HEK293 (cell line): ENCODE measurements at regions not wholly inside any gene's neighbourhood (a gene's known extent, or its start where the extent isn't known, plus 50 kb on each side); places are given as distances from the start of the nearest gene placed in this dataset.

ENCODE experiments used
- CTCF ChIA-PET: fragments of 350-600 bp; formaldehyde crosslinking; extraction: SDS; loops from one replicate; lab custom pipeline; 2021; ENCODE audit warnings: antibody characterized with exemption; lab: Yijun Ruan, JAX
- POLR2A ChIA-PET: fragments of 300-600 bp; formaldehyde crosslinking; extraction: SDS; loops from one replicate; lab custom pipeline; 2020; ENCODE audit warnings: antibody characterized with exemption, inconsistent platforms; lab: Yijun Ruan, JAX
- H3K27ac ChIP-seq: fragments of 200-500 bp; sonication (Bioruptor generic); 2 replicates; pipeline ENCODE4 v1.5.1; 2014; ENCODE audit warnings: low read depth, low read length, control low read depth, inconsistent platforms; ENCODE audit errors: extremely low read depth
- H3K36me3 ChIP-seq, 2 experiments: fragments of 200-500 bp in 1 of 2; sonication (Bioruptor generic) in 1 of 2; 1 replicate in 1 of 2; 2 replicates in 1 of 2; pipeline ENCODE4 v1.5.1; 2014 to 2017; ENCODE audit warnings: inconsistent platforms in 2 of 2, low read length in 2 of 2; ENCODE audit not compliant: control insufficient read depth in 2 of 2, insufficient read depth in 1 of 2
- H3K4me1 ChIP-seq: fragments of 200-500 bp; sonication (Bioruptor generic); 2 replicates; pipeline ENCODE4 v1.5.1; 2014; ENCODE audit warnings: mild to moderate bottlenecking, low read length, inconsistent platforms; ENCODE audit not compliant: control insufficient read depth, insufficient read depth
- H3K4me3 ChIP-seq: 2 replicates; pipeline ENCODE4 v1.5.1; 2011; ENCODE audit warnings: low read depth, mild to moderate bottlenecking, control low read depth, low read length, moderate library complexity
- H3K9me3 ChIP-seq: fragments of 200-500 bp; sonication (Bioruptor generic); 2 replicates; pipeline ENCODE4 v1.5.1; 2014; ENCODE audit warnings: low read depth, low read length, inconsistent platforms; ENCODE audit not compliant: control insufficient read depth, insufficient read depth
- FEZF1 ChIP-seq: fragments of 450-650 bp; formaldehyde crosslinking; IDR thresholded peaks from 2 replicates; pipeline ENCODE4 v1.5.1; 2016; ENCODE audit warnings: missing biosample characterization, missing genetic modification characterization
- GLIS2 ChIP-seq: fragments of 450-650 bp; formaldehyde crosslinking; IDR thresholded peaks from 2 replicates; pipeline ENCODE4 v1.5.1; 2016; ENCODE audit warnings: missing biosample characterization, missing genetic modification characterization
- MZF1 ChIP-seq: fragments of 450-650 bp; formaldehyde crosslinking; IDR thresholded peaks from 2 replicates; pipeline ENCODE4 v1.5.1; 2017; ENCODE audit warnings: missing biosample characterization, missing genetic modification characterization, borderline replicate concordance
- OSR2 ChIP-seq: fragments of 450-650 bp; formaldehyde crosslinking; IDR thresholded peaks from 2 replicates; pipeline ENCODE4 v1.5.1; 2016; ENCODE audit warnings: missing biosample characterization, missing genetic modification characterization
- PRDM1 ChIP-seq: fragments of 450-650 bp; formaldehyde crosslinking; IDR thresholded peaks from 2 replicates; pipeline ENCODE4; 2016; ENCODE audit warnings: missing biosample characterization, missing genetic modification characterization
- ZBTB17 ChIP-seq: fragments of 450-650 bp; formaldehyde crosslinking; IDR thresholded peaks from 2 replicates; pipeline ENCODE4 v1.5.1; 2016; ENCODE audit warnings: missing biosample characterization, missing genetic modification characterization
- ZBTB49 ChIP-seq: fragments of 450-650 bp; formaldehyde crosslinking; IDR thresholded peaks from 2 replicates; pipeline ENCODE4 v1.5.1; 2016; ENCODE audit warnings: missing biosample characterization, missing genetic modification characterization, low read depth
- ZNF175 ChIP-seq: fragments of 450-650 bp; formaldehyde crosslinking; IDR thresholded peaks from 2 replicates; pipeline ENCODE4 v1.5.1; 2016; ENCODE audit warnings: missing biosample characterization, missing genetic modification characterization
- ZNF26 ChIP-seq: fragments of 450-650 bp; formaldehyde crosslinking; IDR thresholded peaks from 2 replicates; pipeline ENCODE4 v1.5.1; 2016; ENCODE audit warnings: missing biosample characterization, missing genetic modification characterization
- ZNF335 ChIP-seq: fragments of 450-650 bp; formaldehyde crosslinking; conservative IDR thresholded peaks from 2 replicates; pipeline ENCODE4 v1.5.1; 2016; ENCODE audit warnings: missing biosample characterization, missing genetic modification characterization
- ZNF366 ChIP-seq: fragments of 450-650 bp; formaldehyde crosslinking; conservative IDR thresholded peaks from 2 replicates; pipeline ENCODE4 v1.5.1; 2016; ENCODE audit warnings: missing biosample characterization, missing genetic modification characterization
- ZNF398 ChIP-seq: fragments of 450-650 bp; formaldehyde crosslinking; IDR thresholded peaks from 2 replicates; pipeline ENCODE4 v1.5.1; 2017; ENCODE audit warnings: missing biosample characterization, missing genetic modification characterization
- ZNF473 ChIP-seq: fragments of 450-650 bp; formaldehyde crosslinking; IDR thresholded peaks from 2 replicates; pipeline ENCODE4 v1.5.1; 2017; ENCODE audit warnings: missing biosample characterization, missing genetic modification characterization
- ZNF501 ChIP-seq: fragments of 450-650 bp; formaldehyde crosslinking; IDR thresholded peaks from 2 replicates; pipeline ENCODE4 v1.5.1; 2016; ENCODE audit warnings: missing biosample characterization, missing genetic modification characterization
- ZNF510 ChIP-seq: fragments of 450-650 bp; formaldehyde crosslinking; IDR thresholded peaks from 2 replicates; pipeline ENCODE4 v1.5.1; 2018; ENCODE audit warnings: mild to moderate bottlenecking, missing genetic modification characterization, missing biosample characterization; ENCODE audit not compliant: insufficient replicate concordance
- ZNF518A ChIP-seq: fragments of 450-650 bp; formaldehyde crosslinking; conservative IDR thresholded peaks from 2 replicates; pipeline ENCODE4 v1.5.1; 2016; ENCODE audit warnings: low read depth, missing biosample characterization, missing genetic modification characterization
- ZNF548 ChIP-seq: fragments of 450-650 bp; formaldehyde crosslinking; IDR thresholded peaks from 2 replicates; pipeline ENCODE4 v1.5.1; 2016; ENCODE audit warnings: missing biosample characterization, missing genetic modification characterization
- ZNF555 ChIP-seq: fragments of 450-650 bp; formaldehyde crosslinking; conservative IDR thresholded peaks from 2 replicates; pipeline ENCODE4 v1.5.1; 2017; ENCODE audit warnings: missing biosample characterization, mild to moderate bottlenecking, missing genetic modification characterization, inconsistent platforms
- ZNF629 ChIP-seq: fragments of 450-650 bp; formaldehyde crosslinking; IDR thresholded peaks from 2 replicates; pipeline ENCODE4 v1.5.1; 2017; ENCODE audit warnings: missing biosample characterization, missing genetic modification characterization
- ZNF707 ChIP-seq: fragments of 450-650 bp; formaldehyde crosslinking; IDR thresholded peaks from 2 replicates; pipeline ENCODE4 v1.5.1; 2016; ENCODE audit warnings: missing biosample characterization, missing genetic modification characterization
- ZNF768 ChIP-seq: fragments of 450-650 bp; formaldehyde crosslinking; IDR thresholded peaks from 2 replicates; pipeline ENCODE4 v1.5.1; 2018; ENCODE audit warnings: missing biosample characterization, mild to moderate bottlenecking, missing genetic modification characterization
- ZNF843 ChIP-seq: fragments of 450-650 bp; formaldehyde crosslinking; IDR thresholded peaks from 2 replicates; pipeline ENCODE4 v1.5.1; 2016; ENCODE audit warnings: missing biosample characterization, missing genetic modification characterization

GRCh38 chr11:27806122-27806521, 105.9 kb upstream of the BDNF start:
- ChIA-PET POLR2A (no interaction called here), CTCF (no interaction called here)

GRCh38 chr11:27795955-27796861, 96.0 kb upstream of the BDNF start:
- no peak overlapping the region for H3K4me3 ChIP-seq
- CTCF ChIA-PET = interaction anchor here (0.7 to 1.0 kb wide), 2 partner anchors 1363 to 1444 kb away, joined by 3 to 8 read pairs; no protein-coding TSS in a partner anchor
- TF ChIP-seq MZF1 (tag by site-specific recombination) (peak; percentile 90), FEZF1 (peak; percentile 96), ZBTB49 (tag by site-specific recombination) (no peak), ZNF843 (peak; percentile 90), ZNF518A (peak; percentile 25; the same call in 1 of the 2 replicates)

More at GRCh38 chr11:27806122-27806521, 105.9 kb upstream of the BDNF start:
- TF ChIP-seq ZNF548 (tag by site-specific recombination) = no peak
- TF ChIP-seq OSR2 = no peak
- no peak for TF ChIP-seq ZBTB49 (tag by site-specific recombination)
- no peak for TF ChIP-seq ZNF555
- no peak for TF ChIP-seq ZNF175 (tag by site-specific recombination)
- TF ChIP-seq ZNF629 (tag by site-specific recombination) = no peak
- no peak for TF ChIP-seq ZBTB17 (tag by site-specific recombination)
- TF ChIP-seq ZNF26 (tag by site-specific recombination) = no peak
- no peak for TF ChIP-seq ZNF366 (tag by site-specific recombination)
- no peak for TF ChIP-seq PRDM1 (tag by site-specific recombination)
- TF ChIP-seq ZNF335 (tag by site-specific recombination) = no peak
- no peak for TF ChIP-seq ZNF768
- TF ChIP-seq ZNF707 (tag by site-specific recombination) = no peak
- no peak for TF ChIP-seq ZNF510 (tag by site-specific recombination)
- TF ChIP-seq GLIS2 (tag by site-specific recombination) = no peak
- TF ChIP-seq ZNF473 (tag by site-specific recombination) = no peak
- no peak for TF ChIP-seq ZNF398 (tag by site-specific recombination)
- TF ChIP-seq ZNF501 (tag by site-specific recombination) = no peak
- no peaks in the 10 kb centered on the region for H3K9me3 ChIP-seq
- no peaks in the 10 kb centered on the region for H3K4me1 ChIP-seq
- no peaks in the 10 kb centered on the region for H3K36me3 ChIP-seq
- no peak overlapping the region for H3K4me3 ChIP-seq
- no peak overlapping the region for H3K27ac ChIP-seq

More at GRCh38 chr11:27795955-27796861, 96.0 kb upstream of the BDNF start:
- POLR2A ChIA-PET = no interaction called here
- Histone ChIP-seq H3K9me3 (no peaks in the 10 kb centered on the region), H3K36me3 (no peaks in the 10 kb centered on the region), H3K4me1 (no peaks in the 10 kb centered on the region), H3K27ac (no peak overlapping the region)
